OCI-LY7 (cell line): ENCODE measurements at regions not wholly inside any gene's neighbourhood (a gene's known extent, or its start where the extent isn't known, plus 50 kb on each side); places are given as distances from the start of the nearest gene placed in this dataset.

ENCODE experiments used
- BruUV-seq: library from RNA; stranded (reverse); fragments of 400-500 nt; replicated peaks from 2 replicates; lab custom pipeline; 2021; lab: Mats Ljungman, UMichigan
- CTCF ChIA-PET: fragments of 300-600 bp; sonication (Branson Sonifier 250); formaldehyde crosslinking; loops from one replicate; lab custom pipeline; 2022; ENCODE audit warnings: antibody characterized with exemption; ENCODE audit not compliant: unreplicated experiment; lab: Charles Lee
- POLR2A ChIA-PET: fragments of 300-600 bp; sonication (Branson Sonifier 250); formaldehyde crosslinking; loops from one replicate; lab custom pipeline; 2022; ENCODE audit warnings: antibody characterized with exemption; lab: Charles Lee
- DNase-seq: peaks from one replicate; pipeline ENCODE4 v3.0.0-alpha.2; 2015; ENCODE audit warnings: low spot score
- H2AFZ ChIP-seq: fragments of 200-600 bp; sonication (generic), shearing (Covaris generic); 2 replicates; pipeline ENCODE4 v1.6.1; 2014; ENCODE audit warnings: mild to moderate bottlenecking, antibody characterized with exemption, low read length, moderate library complexity
- H3K27ac ChIP-seq: fragments of 200-600 bp; sonication (generic); 2 replicates; pipeline ENCODE4 v1.5.1; 2014; ENCODE audit warnings: mixed run types, low read depth, mild to moderate bottlenecking, moderate library complexity, low read length, inconsistent platforms; ENCODE audit not compliant: poor library complexity, severe bottlenecking
- H3K36me3 ChIP-seq: fragments of 200-600 bp; sonication (generic); 2 replicates; pipeline ENCODE4 v1.6.1; 2014; ENCODE audit warnings: mild to moderate bottlenecking, antibody characterized with exemption, low read length, moderate library complexity, mixed read lengths; ENCODE audit not compliant: insufficient read depth
- H3K4me1 ChIP-seq: fragments of 200-600 bp; sonication (generic); 2 replicates; pipeline ENCODE4 v1.5.1; 2014; ENCODE audit warnings: mild to moderate bottlenecking, low read length; ENCODE audit not compliant: insufficient read depth, poor library complexity, severe bottlenecking
- H3K4me2 ChIP-seq: fragments of 200-600 bp; sonication (generic); 2 replicates; pipeline ENCODE4 v1.6.1; 2014; ENCODE audit warnings: mild to moderate bottlenecking, low read length
- H3K4me3 ChIP-seq: fragments of 200-600 bp; sonication (generic); 2 replicates; pipeline ENCODE4 v1.5.1; 2014; ENCODE audit warnings: mild to moderate bottlenecking, low read depth, low read length; ENCODE audit not compliant: poor library complexity, severe bottlenecking
- H3K79me2 ChIP-seq: fragments of 200-600 bp; sonication (generic); 2 replicates; pipeline ENCODE4 v1.6.1; 2016; ENCODE audit warnings: low read depth, mild to moderate bottlenecking, low read length, moderate library complexity, mixed read lengths; ENCODE audit not compliant: insufficient read depth
- H3K9me2 ChIP-seq: fragments of 200-600 bp; sonication (generic); 2 replicates; pipeline ENCODE4 v1.6.1; 2016; ENCODE audit warnings: mild to moderate bottlenecking, low read length, mixed read lengths; ENCODE audit not compliant: insufficient read depth
- H3K9me3 ChIP-seq: fragments of 200-600 bp; sonication (generic); 2 replicates; pipeline ENCODE4 v1.6.1; 2014; ENCODE audit warnings: mild to moderate bottlenecking, mixed run types, low read length, mixed read lengths
- H4K20me1 ChIP-seq: fragments of 200-600 bp; sonication (generic); 2 replicates; pipeline ENCODE4 v1.6.1; 2014; ENCODE audit warnings: mild to moderate bottlenecking, antibody characterized with exemption, low read length, moderate library complexity, mixed read lengths; ENCODE audit not compliant: insufficient read depth
- CTCF ChIP-seq: fragments of 200-600 bp; sonication (generic); conservative IDR thresholded peaks from 2 replicates; pipeline ENCODE4 v1.5.1; 2014; ENCODE audit warnings: mild to moderate bottlenecking, antibody characterized with exemption, low read length, moderate library complexity, mixed read lengths
- EZH2phosphoT487 ChIP-seq: fragments of 200-600 bp; sonication (generic); IDR thresholded peaks from 2 replicates; pipeline ENCODE4 v1.6.1; 2018; ENCODE audit warnings: low read depth, borderline replicate concordance, mild to moderate bottlenecking, mixed run types, antibody characterized with exemption, low read length, moderate library complexity, mixed read lengths
- intact Hi-C: fragments of 100-400 bp; cut with micrococcal nuclease; formaldehyde crosslinking; loops from one replicate; pipeline ENCODE4 v1.10.0; 2022; ENCODE audit not compliant: unreplicated experiment

GRCh38 chr6:91782802-91783201 lies 1195.9 kb upstream of the MAP3K7 start:
- no TSS peak for BruUV-seq
- Histone ChIP-seq H3K79me2 (no peaks in the 10 kb centered on the region), H2AFZ (no peak overlapping the region), H3K9me3 (no peaks in the 10 kb centered on the region), H3K4me3 (no peak overlapping the region), H3K4me2 (no peak overlapping the region), H4K20me1 (no peaks in the 10 kb centered on the region), H3K4me1 (no peaks in the 10 kb centered on the region), H3K9me2 (no peaks in the 10 kb centered on the region), H3K27ac (no peak overlapping the region), H3K36me3 (no peaks in the 10 kb centered on the region)
- intact Hi-C loops: no loop called here
- DNase-seq: no peak
- ChIA-PET CTCF (no interaction called here), POLR2A (interaction anchor here (0.6 kb wide), 1 partner anchor 244 kb away, joined by 3 read pairs; no protein-coding TSS in a partner anchor)
- TF ChIP-seq EZH2phosphoT487 (no peak), CTCF (no peak)

GRCh38 chr6:91781946-91782345 lies 1195.1 kb upstream of the MAP3K7 start:
- H2AFZ ChIP-seq: no peak overlapping the region
- POLR2A ChIA-PET: interaction anchor here (0.6 kb wide), 1 partner anchor 243 kb away, joined by 3 read pairs; no protein-coding TSS in a partner anchor
- CTCF ChIA-PET: no interaction called here
- H3K9me3 ChIP-seq: no peaks in the 10 kb centered on the region
- H3K4me1 ChIP-seq: no peaks in the 10 kb centered on the region
- no TSS peak for BruUV-seq
- no peaks in the 10 kb centered on the region for H3K9me2 ChIP-seq
- no peak overlapping the region for H3K27ac ChIP-seq
- TF ChIP-seq EZH2phosphoT487 (no peak), CTCF (no peak)
- no peaks in the 10 kb centered on the region for H4K20me1 ChIP-seq
- H3K79me2 ChIP-seq: no peaks in the 10 kb centered on the region
- H3K4me3 ChIP-seq: no peak overlapping the region
- intact Hi-C loops: no loop called here
- no peaks in the 10 kb centered on the region for H3K36me3 ChIP-seq
- no peak overlapping the region for H3K4me2 ChIP-seq
- no peak for DNase-seq

- ChIA-PET POLR2A (no interaction called here), CTCF (no interaction called here)
- DNase-seq: no peak
- H3K4me1 ChIP-seq: no peaks in the 10 kb centered on the region
- no peaks in the 10 kb centered on the region for H3K36me3 ChIP-seq
- H3K4me2 ChIP-seq: no peak overlapping the region
- no peaks in the 10 kb centered on the region for H3K9me2 ChIP-seq
- H3K4me3 ChIP-seq: no peak overlapping the region
- no peak overlapping the region for H2AFZ ChIP-seq
- no TSS peak for BruUV-seq
- TF ChIP-seq EZH2phosphoT487 (no peak), CTCF (no peak)
- no peaks in the 10 kb centered on the region for H3K79me2 ChIP-seq
- no peak overlapping the region for H3K27ac ChIP-seq
- H4K20me1 ChIP-seq: no peaks in the 10 kb centered on the region
- intact Hi-C loops: no loop called here
- H3K9me3 ChIP-seq: no peaks in the 10 kb centered on the region
Measured at GRCh38 chr6:91780270-91780669, 1193.4 kb upstream of the MAP3K7 start.
